ENCODE measurements at regions not wholly inside any gene's neighbourhood (a gene's known extent, or its start where the extent isn't known, plus 50 kb on each side); places are given as distances from the start of the nearest gene placed in this dataset.

- no peak for DNase-seq (ENCODE audit: low spot score)
Measured at GRCh38 chr22:27689664-27690063, 111.9 kb downstream of the MN1 start.

- DNase-seq (ENCODE audit: low spot score), result no peak
Measured at GRCh38 chr22:27690599-27690998, 111.0 kb downstream of the MN1 start.

GRCh38 chr22:27692243-27692642, 109.3 kb downstream of the MN1 start:
- no peak for DNase-seq (ENCODE audit: low spot score)

- no peak for DNase-seq (ENCODE audit: low spot score)
Measured at GRCh38 chr22:27695925-27696324, 105.6 kb downstream of the MN1 start.

GRCh38 chr22:27697888-27698287, 103.7 kb downstream of the MN1 start:
- DNase-seq (ENCODE audit: low spot score), result no peak
